Natural killer cell treated with Interleukin-12 subunit alpha and Interleukin-12 subunit beta and Interleukin-15 and Interleukin-18, amount 100 ng/mL, for 72 hours (primary cell): ENCODE measurements at regions not wholly inside any gene's neighbourhood (a gene's known extent, or its start where the extent isn't known, plus 50 kb on each side); places are given as distances from the start of the nearest gene placed in this dataset.
A peak's percentile ranks its signal among the peaks of the same experiment; 100 is the strongest.

Experiments
- ATAC-seq, 2 donors: fragments of 150-1000 bp; cut with Tn5 transposase in 1 of 2; sonication (Bioruptor Pico), chemical (Tn5 transposase) in 1 of 2; 2 replicates each; pipeline ENCODE4 v1.10.0; 2021
- DNase-seq: peaks from one replicate; pipeline ENCODE4 v3.0.0; 2022; ENCODE audit warnings: low spot score
- H3K27ac Mint-ChIP-seq, 2 donors: 1 replicate in 1 of 2; 2 replicates in 1 of 2; pipeline ENCODE4 v1.8.0; 2022; ENCODE audit warnings: mixed read lengths in 2 of 2, mild to moderate bottlenecking in 1 of 2, moderate library complexity in 1 of 2
- H3K27me3 Mint-ChIP-seq, 2 donors: 1 replicate in 1 of 2; 2 replicates in 1 of 2; pipeline ENCODE4 v1.8.0; 2022; ENCODE audit warnings: mixed read lengths in 2 of 2
- H3K36me3 Mint-ChIP-seq: one replicate; pipeline ENCODE4 v1.8.0; 2022; ENCODE audit warnings: mixed read lengths
- H3K4me1 Mint-ChIP-seq, 2 donors: 1 replicate in 1 of 2; 2 replicates in 1 of 2; pipeline ENCODE4 v1.8.0; 2022; ENCODE audit warnings: low read depth in 2 of 2, mixed read lengths in 2 of 2, mild to moderate bottlenecking in 1 of 2
- H3K4me3 Mint-ChIP-seq: one replicate; pipeline ENCODE4 v1.8.0; 2022; ENCODE audit warnings: mixed read lengths
- H3K9me3 Mint-ChIP-seq: 2 replicates; pipeline ENCODE4 v1.8.0; 2022; ENCODE audit warnings: mixed read lengths

DNA sequence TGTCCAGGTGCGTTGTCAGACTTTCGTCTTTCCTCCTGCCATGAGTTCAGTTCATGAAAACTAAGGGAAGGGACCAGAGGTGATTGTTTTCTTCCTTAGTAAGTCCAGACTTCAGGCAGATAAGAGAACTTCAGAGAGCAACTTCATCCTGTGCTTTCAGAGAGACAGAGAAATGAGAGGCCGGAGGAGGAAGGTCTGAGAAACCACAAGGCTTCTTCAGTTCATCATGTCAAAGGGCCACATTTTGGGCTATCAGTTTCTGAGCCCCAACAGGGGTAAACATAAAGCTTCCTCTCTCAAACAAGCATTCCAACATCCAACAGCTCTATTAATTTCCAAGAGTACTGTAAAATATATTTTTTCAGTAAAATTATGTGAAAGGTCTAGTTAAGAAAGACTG is 668.4 kb upstream of the NRP1 start:
- Mint-ChIP-seq H3K36me3 (no peaks in the 10 kb centered on the region), H3K4me3 (no peak overlapping the region), H3K27ac (no peak overlapping the region), H3K27me3 (peaks cover 0 to 8% of the 10 kb centered on the region in 2 donors), H3K4me1 (no peaks in the 10 kb centered on the region), H3K9me3 (no peaks in the 10 kb centered on the region)
- no peak for DNase-seq
- no peak for ATAC-seq

DNA sequence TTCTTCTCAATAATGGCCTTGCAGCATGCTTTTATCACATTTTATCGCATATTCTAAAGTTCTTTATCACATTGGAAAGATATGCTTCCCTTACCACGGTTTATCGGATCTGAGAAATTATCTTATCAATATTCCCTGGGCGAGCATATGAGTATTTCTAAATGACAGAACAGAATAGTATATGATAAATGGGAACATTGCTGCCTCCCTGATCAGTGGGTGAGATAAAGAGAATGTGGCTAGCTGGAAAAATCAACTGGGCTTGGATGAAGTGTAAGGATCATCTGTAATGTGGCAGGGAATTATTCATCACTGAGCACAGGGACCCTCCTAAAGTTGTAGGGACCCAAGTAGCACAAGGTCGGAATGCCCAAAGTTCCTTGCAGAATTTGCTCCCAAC is 667.4 kb upstream of the NRP1 start:
- Mint-ChIP-seq H3K27ac (no peak overlapping the region), H3K27me3 (peaks cover 2 to 8% of the 10 kb centered on the region in 2 donors), H3K4me3 (no peak overlapping the region), H3K9me3 (no peaks in the 10 kb centered on the region), H3K4me1 (no peaks in the 10 kb centered on the region), H3K36me3 (no peaks in the 10 kb centered on the region)
- DNase-seq = no peak
- ATAC-seq = no peak

DNA sequence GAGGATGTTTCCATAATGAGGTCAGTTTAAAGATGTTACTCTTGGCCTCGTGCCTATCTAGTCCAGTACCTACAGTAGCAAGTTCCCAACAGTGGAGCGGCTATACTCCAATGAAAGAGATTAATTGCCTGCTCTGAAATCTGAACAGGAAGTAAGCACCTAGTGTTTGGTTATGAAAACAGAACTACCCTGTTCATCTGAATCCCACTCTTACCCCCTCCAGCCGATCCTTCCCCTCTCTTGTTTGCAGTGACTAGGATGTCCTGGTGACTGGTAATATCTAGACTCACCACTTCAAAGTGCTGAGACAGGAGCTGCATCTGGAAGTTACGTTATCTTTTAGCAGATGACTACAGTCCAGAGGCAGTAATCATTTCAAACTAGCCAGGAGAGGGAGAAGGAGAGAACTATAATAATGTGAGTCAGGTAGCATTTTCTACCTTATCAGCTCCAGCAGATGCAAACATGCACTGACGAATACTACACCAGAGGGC is 666.7 kb upstream of the NRP1 start:
- no peaks in the 10 kb centered on the region for H3K9me3 Mint-ChIP-seq
- ATAC-seq = no peak
- H3K36me3 Mint-ChIP-seq = no peaks in the 10 kb centered on the region
- H3K27ac Mint-ChIP-seq = no peak overlapping the region
- no peaks in the 10 kb centered on the region for H3K4me1 Mint-ChIP-seq
- no peak overlapping the region for H3K4me3 Mint-ChIP-seq
- H3K27me3 Mint-ChIP-seq = peaks cover 6 to 12% of the 10 kb centered on the region in 2 donors
- no peak for DNase-seq

DNA sequence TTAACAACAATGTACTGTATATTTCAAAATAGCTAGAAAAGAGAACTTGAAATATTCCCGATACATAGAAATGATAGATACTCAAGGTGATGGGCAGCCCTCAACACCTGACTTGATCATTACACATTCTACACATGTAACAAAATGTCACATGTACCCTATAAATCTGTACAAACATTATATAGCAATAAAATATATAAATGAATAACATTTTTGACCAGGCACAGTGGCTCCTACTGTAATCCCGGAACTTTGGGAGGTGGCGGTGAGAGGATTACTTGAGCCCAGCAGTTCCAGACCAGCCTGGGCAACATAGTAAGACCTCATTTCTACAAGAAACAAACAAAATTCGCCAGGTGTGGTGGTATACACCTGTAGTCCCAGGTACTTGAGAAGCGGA is 659.5 kb upstream of the NRP1 start:
- no peak for ATAC-seq
- H3K27me3 Mint-ChIP-seq = peaks cover 18 to 23% of the 10 kb centered on the region in 2 donors
- H3K36me3 Mint-ChIP-seq = no peaks in the 10 kb centered on the region
- no peak overlapping the region for H3K27ac Mint-ChIP-seq
- H3K4me3 Mint-ChIP-seq = no peak overlapping the region
- DNase-seq = no peak
- no peaks in the 10 kb centered on the region for H3K4me1 Mint-ChIP-seq
- H3K9me3 Mint-ChIP-seq = peaks cover 4% of the 10 kb centered on the region

DNA sequence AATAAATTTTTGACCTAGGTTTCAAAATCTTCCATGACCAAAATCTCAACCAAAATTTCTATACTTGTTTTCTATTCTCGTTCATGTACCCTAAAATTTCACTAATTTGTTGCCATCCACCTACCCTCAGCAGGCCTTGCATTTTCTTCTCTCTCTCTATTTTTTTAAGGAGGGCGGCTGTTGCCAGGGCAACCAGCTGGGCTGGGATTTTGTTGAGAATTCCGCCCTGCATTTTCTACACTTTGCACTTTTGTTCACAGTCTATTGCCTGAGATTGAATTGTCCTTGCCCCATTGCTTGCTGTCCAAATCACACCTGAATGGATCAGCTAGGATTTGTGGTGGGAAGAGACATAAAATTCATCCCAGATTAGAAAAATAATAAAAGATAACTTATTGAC is 657.5 kb upstream of the NRP1 start:
- peaks cover 4% of the 10 kb centered on the region for H3K9me3 Mint-ChIP-seq
- no peaks in the 10 kb centered on the region for H3K4me1 Mint-ChIP-seq
- DNase-seq = no peak
- no peaks in the 10 kb centered on the region for H3K36me3 Mint-ChIP-seq
- H3K27me3 Mint-ChIP-seq = peaks cover 17 to 28% of the 10 kb centered on the region in 2 donors
- no peak overlapping the region for H3K27ac Mint-ChIP-seq
- ATAC-seq = no peak
- no peak overlapping the region for H3K4me3 Mint-ChIP-seq

DNA sequence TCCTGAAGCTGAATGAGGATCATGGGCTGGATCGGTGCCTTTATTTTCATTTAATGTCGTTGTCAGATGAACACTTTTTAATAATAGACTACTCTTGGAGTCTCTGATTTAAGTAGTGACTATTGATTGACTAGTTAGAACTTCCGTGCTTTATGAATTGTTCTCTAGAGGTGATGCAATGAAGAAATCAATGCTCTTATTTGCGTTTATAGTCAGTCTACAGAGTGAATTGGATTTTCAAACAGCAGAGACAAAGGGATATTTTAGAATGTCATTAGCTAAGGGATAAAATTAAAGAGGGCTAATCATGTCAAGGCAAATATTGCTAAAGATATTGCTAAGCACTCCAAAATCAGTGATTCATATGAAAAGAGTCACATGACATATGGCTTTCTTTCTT is 652.0 kb upstream of the NRP1 start:
- Mint-ChIP-seq H3K27me3 (peaks cover 13 to 16% of the 10 kb centered on the region in 2 donors), H3K27ac (no peak overlapping the region), H3K9me3 (peaks cover 4% of the 10 kb centered on the region), H3K4me3 (no peak overlapping the region), H3K36me3 (no peaks in the 10 kb centered on the region), H3K4me1 (no peaks in the 10 kb centered on the region)
- DNase-seq (no peak), ATAC-seq (no peak)

DNA sequence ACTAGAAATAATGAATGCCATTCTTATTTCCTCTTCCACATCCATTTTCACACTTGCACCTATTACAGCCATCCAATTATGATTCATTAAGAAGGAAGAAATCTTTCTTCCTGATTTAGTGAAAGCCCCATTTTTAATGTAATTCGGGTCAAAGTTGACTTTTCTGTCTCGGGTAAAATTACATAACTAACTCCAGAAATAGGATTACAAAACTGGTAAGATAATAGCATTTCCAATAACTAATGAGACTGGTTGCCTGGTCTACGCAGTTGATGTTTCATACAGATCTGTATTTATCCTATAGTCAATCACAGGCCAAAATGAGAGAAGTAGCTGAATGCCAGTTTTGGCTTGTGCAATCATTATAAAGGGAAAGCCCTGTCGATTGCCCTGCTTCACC is 651.5 kb upstream of the NRP1 start:
- DNase-seq (no peak), ATAC-seq (no peak)
- Mint-ChIP-seq H3K27ac (no peak overlapping the region), H3K9me3 (peaks cover 1% of the 10 kb centered on the region), H3K4me3 (no peak overlapping the region), H3K4me1 (no peaks in the 10 kb centered on the region), H3K36me3 (no peaks in the 10 kb centered on the region), H3K27me3 (peaks cover 11% of the 10 kb centered on the region in 2 donors)

DNA sequence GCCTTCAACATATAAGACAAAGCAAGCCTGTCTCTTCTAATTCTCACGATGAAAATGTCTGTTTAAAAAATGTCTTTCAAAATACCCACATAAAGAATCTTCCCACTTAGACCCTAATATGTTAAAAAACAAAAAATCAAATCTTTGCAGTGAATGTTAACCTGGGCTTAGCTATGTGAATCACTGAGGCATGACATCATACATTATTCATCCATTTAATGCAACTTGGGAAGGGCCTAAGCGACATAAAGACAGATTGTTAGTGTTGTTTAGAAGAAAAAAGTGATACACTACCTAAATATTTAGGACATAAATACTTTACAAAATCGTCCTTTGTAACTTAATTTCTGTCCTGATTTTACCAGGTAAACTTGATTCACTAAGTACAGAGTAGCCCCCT is 648.5 kb upstream of the NRP1 start:
- Mint-ChIP-seq H3K4me3 (no peak overlapping the region), H3K36me3 (no peaks in the 10 kb centered on the region), H3K9me3 (no peaks in the 10 kb centered on the region), H3K4me1 (no peaks in the 10 kb centered on the region), H3K27ac (no peak overlapping the region), H3K27me3 (peaks cover 5 to 18% of the 10 kb centered on the region in 2 donors)
- DNase-seq (no peak), ATAC-seq (no peak)

DNA sequence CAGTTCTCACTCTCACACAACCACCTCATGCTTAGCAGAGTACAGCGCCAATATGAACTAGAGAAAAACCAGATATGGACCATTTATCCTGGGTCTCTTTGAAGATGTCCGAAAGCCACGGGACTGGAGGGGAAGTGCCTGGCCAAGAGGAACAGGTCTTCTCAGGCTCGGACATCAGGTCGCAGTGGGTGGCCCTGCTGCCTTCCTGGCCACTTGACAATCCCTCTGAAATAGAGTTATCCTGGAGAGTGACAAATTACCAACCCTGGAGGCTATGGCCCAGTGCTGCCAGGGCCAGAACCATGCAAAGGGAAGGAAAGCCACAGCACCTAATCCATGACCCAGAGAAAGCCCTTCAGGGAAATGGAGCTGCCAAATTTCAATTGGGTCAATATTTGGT is 646.8 kb upstream of the NRP1 start:
- ATAC-seq = no peak

DNA sequence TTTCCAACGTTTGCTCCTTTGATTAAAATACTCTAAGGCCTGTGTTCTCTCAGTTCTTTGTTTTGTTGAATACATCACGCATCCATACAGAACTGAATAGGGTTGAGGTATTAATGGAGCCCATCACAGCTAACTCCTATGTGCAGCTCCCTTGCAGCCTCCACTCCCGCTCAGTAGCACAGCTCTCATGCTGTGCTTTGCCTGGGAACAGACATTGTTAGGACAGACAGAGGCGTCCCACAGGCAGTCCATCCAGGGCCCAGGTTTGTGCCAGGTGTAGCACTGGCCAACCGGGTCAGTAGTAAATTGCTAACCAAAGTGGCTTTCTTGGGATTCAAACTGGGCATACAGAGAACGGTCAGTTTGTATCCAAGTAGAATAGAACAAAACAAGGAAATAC is 644.7 kb upstream of the NRP1 start:
- Mint-ChIP-seq H3K27ac (no peak overlapping the region), H3K27me3 (peaks cover 13 to 23% of the 10 kb centered on the region in 2 donors), H3K4me1 (no peaks in the 10 kb centered on the region), H3K9me3 (no peaks in the 10 kb centered on the region), H3K4me3 (no peak overlapping the region), H3K36me3 (no peaks in the 10 kb centered on the region)
- peak in 1 of 2 donors; percentile 57 for ATAC-seq
- no peak for DNase-seq

More for the DNA sequence above, 646.8 kb upstream of the NRP1 start:
- DNase-seq = no peak
- Mint-ChIP-seq H3K36me3 (no peaks in the 10 kb centered on the region), H3K4me1 (no peaks in the 10 kb centered on the region), H3K27ac (no peak overlapping the region), H3K9me3 (no peaks in the 10 kb centered on the region), H3K4me3 (no peak overlapping the region), H3K27me3 (peaks cover 8 to 23% of the 10 kb centered on the region in 2 donors)

DNA sequence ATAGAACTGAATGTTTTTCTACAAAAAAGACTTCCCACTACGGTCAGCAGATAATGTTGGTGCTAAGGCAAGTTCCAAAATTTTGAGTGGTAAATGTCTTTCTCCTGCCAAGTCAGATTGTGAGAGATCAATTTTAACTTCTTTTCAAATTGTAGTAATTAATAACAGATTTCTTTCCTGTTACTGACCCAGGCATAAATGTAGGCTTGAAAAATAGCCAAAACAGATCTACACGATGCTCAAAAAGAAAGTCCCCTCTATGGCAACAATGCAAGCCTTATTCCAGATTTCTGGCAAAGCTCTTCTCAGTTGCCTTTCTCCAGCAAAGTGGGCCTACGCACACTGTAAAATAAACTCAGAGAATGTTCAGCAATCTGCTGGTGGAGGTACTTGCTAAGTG is 641.0 kb upstream of the NRP1 start:
- ATAC-seq (no peak), DNase-seq (no peak)
- Mint-ChIP-seq H3K27ac (no peak overlapping the region), H3K4me1 (no peaks in the 10 kb centered on the region), H3K36me3 (no peaks in the 10 kb centered on the region), H3K9me3 (no peaks in the 10 kb centered on the region), H3K4me3 (no peak overlapping the region), H3K27me3 (peaks cover 21 to 41% of the 10 kb centered on the region in 2 donors)

DNA sequence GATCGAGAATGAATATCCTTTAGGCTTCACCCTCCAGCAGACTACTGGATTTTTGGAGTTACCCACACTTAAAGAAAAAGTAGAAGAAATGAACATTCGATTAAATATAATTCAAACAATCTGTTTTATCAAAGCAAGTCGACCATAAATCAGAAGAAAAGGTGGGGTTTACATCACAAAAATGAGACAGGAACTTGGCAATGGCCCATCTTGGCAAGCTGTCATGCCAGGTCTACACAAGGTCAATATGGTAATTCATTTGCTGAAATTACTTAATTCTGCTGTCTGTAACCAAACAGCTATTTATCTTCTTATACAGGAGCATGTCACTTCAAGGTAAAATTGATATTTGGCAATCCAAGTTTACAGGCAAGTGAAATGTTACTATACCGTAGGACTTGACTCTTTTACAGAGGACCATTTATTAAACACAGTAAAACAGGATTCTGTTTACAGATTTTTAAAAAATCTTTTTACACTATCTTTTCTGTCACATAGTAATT is 640.6 kb upstream of the NRP1 start:
- no peak overlapping the region for H3K4me3 Mint-ChIP-seq
- no peaks in the 10 kb centered on the region for H3K9me3 Mint-ChIP-seq
- H3K36me3 Mint-ChIP-seq = no peaks in the 10 kb centered on the region
- peaks cover 21 to 39% of the 10 kb centered on the region in 2 donors for H3K27me3 Mint-ChIP-seq
- ATAC-seq (no peak), DNase-seq (no peak)
- H3K4me1 Mint-ChIP-seq = no peaks in the 10 kb centered on the region
- H3K27ac Mint-ChIP-seq = no peak overlapping the region

DNA sequence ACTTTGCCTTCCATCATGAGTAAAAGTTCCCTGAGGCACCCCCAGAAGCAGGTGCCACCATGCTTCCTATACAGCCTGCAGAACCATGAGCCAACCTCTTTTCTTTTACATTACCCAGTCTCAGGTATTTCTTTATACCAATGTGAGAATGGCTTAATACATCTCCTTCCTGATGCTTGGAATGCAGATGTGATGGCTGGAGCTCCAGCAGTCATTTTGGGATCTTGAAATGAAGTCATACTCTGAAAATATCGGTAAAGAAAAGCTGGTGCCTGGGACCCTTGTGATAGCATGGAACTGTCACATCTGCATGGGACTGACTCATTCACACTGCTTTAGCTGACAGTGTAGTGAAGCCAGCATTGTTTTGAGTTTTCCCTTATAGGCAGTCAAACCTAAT is 634.5 kb upstream of the NRP1 start:
- H3K27me3 Mint-ChIP-seq = peaks cover 12 to 37% of the 10 kb centered on the region in 2 donors
- H3K4me1 Mint-ChIP-seq = no peaks in the 10 kb centered on the region
- H3K4me3 Mint-ChIP-seq = no peak overlapping the region
- no peak overlapping the region for H3K27ac Mint-ChIP-seq
- peaks cover 3% of the 10 kb centered on the region for H3K9me3 Mint-ChIP-seq
- ATAC-seq (no peak), DNase-seq (no peak)
- H3K36me3 Mint-ChIP-seq = peaks cover 14% of the 10 kb centered on the region

DNA sequence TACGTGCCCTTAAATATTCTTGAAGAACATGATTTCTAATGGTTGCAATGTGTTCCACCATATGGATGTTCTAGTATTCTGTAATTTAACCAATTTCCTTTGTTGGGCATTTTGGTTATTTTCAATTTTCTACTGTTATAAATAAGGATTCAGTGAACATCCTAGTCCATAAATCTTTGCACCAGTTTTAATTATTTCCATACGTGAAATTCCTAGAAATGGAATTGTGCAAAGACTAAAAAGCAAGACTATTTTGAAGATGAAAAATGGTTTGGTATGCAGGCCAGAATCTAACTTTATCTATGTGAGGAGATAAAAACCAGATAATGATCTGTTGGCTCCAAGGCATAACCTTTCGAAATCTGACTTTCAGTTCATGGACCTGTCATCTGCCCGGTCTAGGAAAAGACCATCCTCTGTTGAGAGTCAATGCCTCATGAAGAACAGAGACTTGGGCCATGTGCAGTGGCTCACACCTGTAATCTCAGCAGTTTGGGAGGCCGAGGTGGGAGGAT is 633.2 kb upstream of the NRP1 start:
- H3K27ac Mint-ChIP-seq = no peak overlapping the region
- no peak for ATAC-seq
- H3K9me3 Mint-ChIP-seq = peaks cover 3% of the 10 kb centered on the region
- peaks cover 14% of the 10 kb centered on the region for H3K36me3 Mint-ChIP-seq
- no peak for DNase-seq
- no peak overlapping the region for H3K4me3 Mint-ChIP-seq
- peaks cover 12 to 37% of the 10 kb centered on the region in 2 donors for H3K27me3 Mint-ChIP-seq
- no peaks in the 10 kb centered on the region for H3K4me1 Mint-ChIP-seq

DNA sequence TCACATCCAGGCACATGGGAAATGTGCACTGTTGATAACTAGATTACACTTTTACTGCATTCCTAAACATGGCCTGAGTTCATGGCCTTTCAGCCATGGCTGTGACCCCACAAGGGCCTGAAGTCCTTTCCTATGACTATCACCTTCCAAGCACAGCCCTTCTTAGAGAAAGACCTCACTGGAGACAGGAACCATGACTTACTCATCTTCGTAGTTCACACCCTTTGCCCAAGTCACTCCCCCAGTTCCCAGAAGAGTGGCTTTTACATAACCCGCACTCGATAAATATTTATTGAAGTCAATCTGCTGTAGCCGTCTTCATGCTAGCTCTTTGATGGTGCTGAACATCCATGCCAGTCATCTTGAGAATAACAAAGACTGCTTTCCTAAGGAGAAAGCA is 632.5 kb upstream of the NRP1 start:
- DNase-seq (no peak), ATAC-seq (no peak)
- H3K4me1 Mint-ChIP-seq = no peaks in the 10 kb centered on the region
- peaks cover 14% of the 10 kb centered on the region for H3K36me3 Mint-ChIP-seq
- H3K27me3 Mint-ChIP-seq = peaks cover 12 to 33% of the 10 kb centered on the region in 2 donors
- no peak overlapping the region for H3K27ac Mint-ChIP-seq
- no peak overlapping the region for H3K4me3 Mint-ChIP-seq
- peaks cover 3% of the 10 kb centered on the region for H3K9me3 Mint-ChIP-seq
